MCF 10A (cell line): ENCODE measurements at regions not wholly inside any gene's neighbourhood (a gene's known extent, or its start where the extent isn't known, plus 50 kb on each side); places are given as distances from the start of the nearest gene placed in this dataset.

Source experiments
- BruUV-seq: library from RNA; stranded (reverse); fragments of 400-500 nt; replicated peaks from 2 replicates; lab custom pipeline; 2021; lab: Mats Ljungman, UMichigan
- CTCF ChIA-PET: fragments of 300-600 bp; sonication (Branson Sonifier 250); formaldehyde crosslinking; extraction: SDS; loops from one replicate; lab custom pipeline; 2021; ENCODE audit warnings: antibody characterized with exemption, inconsistent platforms; lab: Yijun Ruan, JAX
- POLR2A ChIA-PET: fragments of 300-600, 350-650 bp; sonication (Branson Sonifier 250); formaldehyde crosslinking; extraction: SDS; loops from one replicate; lab custom pipeline; 2020; ENCODE audit warnings: antibody characterized with exemption, inconsistent platforms; lab: Yijun Ruan, JAX
- DNase-seq: peaks from one replicate; pipeline ENCODE4 v3.0.0-alpha.2; 2018; ENCODE audit not compliant: unreplicated experiment
- H3K27ac Mint-ChIP-seq: one replicate; pipeline ENCODE4 v1.8.0; 2022; ENCODE audit warnings: mild to moderate bottlenecking, low read depth, mixed read lengths; ENCODE audit not compliant: unreplicated experiment
- H3K27me3 Mint-ChIP-seq: one replicate; pipeline ENCODE4 v1.8.0; 2022; ENCODE audit warnings: mixed read lengths; ENCODE audit not compliant: insufficient read depth, unreplicated experiment
- H3K36me3 Mint-ChIP-seq: one replicate; pipeline ENCODE4 v1.8.0; 2022; ENCODE audit warnings: mild to moderate bottlenecking, moderate library complexity, mixed read lengths; ENCODE audit not compliant: insufficient read depth, unreplicated experiment
- H3K4me1 Mint-ChIP-seq: one replicate; pipeline ENCODE4 v1.8.0; 2022; ENCODE audit warnings: mixed read lengths; ENCODE audit not compliant: insufficient read depth, unreplicated experiment
- H3K4me3 Mint-ChIP-seq: one replicate; pipeline ENCODE4 v1.8.0; 2022; ENCODE audit warnings: mild to moderate bottlenecking, moderate library complexity, mixed read lengths; ENCODE audit not compliant: unreplicated experiment
- H3K9me3 Mint-ChIP-seq: one replicate; pipeline ENCODE4 v1.8.0; 2022; ENCODE audit warnings: mixed read lengths; ENCODE audit not compliant: unreplicated experiment
- CTCF ChIP-seq: fragments of 200-600 bp; IDR thresholded peaks from one replicate; pipeline ENCODE4 v1.8.0; 2022; ENCODE audit warnings: antibody characterized with exemption, mild to moderate bottlenecking; ENCODE audit not compliant: unreplicated experiment
- intact Hi-C: fragments of 100-400 bp; cut with micrococcal nuclease; formaldehyde crosslinking; loops from 2 replicates; pipeline ENCODE4 v1.14.1; 2022

GRCh38 chr5:28012538-28012937, 974.2 kb upstream of the CDH9 start:
- peaks cover 27% of the 10 kb centered on the region for H3K9me3 Mint-ChIP-seq
- intact Hi-C loops: no loop called here

DNA sequence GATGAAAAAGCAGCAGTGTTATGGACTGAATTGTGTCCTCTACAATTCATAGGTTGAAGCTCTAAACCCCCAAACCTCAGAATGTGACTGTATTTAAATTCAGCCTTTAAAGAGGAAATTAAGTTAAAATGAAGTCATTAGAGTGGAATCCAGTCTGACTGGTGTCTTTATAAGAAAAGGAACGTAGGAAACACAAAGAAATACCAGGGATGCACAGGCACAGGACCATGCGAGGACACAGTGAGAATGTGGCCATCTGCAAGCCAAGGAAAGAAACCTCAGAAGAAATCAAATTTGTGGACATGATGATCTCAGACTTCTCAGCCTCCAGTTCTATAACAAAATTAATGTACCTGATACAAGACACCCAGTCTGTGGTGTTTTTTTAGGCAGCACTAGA, 971.2 kb upstream of the CDH9 start:
- BruUV-seq: no TSS peak
- H3K27ac Mint-ChIP-seq: no peak overlapping the region

More at GRCh38 chr5:28012538-28012937, 974.2 kb upstream of the CDH9 start:
- Mint-ChIP-seq H3K36me3 (no peaks in the 10 kb centered on the region), H3K27me3 (no peaks in the 10 kb centered on the region), H3K4me1 (no peaks in the 10 kb centered on the region), H3K27ac (no peak overlapping the region), H3K4me3 (no peak overlapping the region)
- no peak for DNase-seq
- POLR2A ChIA-PET: no interaction called here
- CTCF ChIA-PET: interaction anchor here (0.6 kb wide), 2 partner anchors 66 to 887 kb away, joined by 3 to 4 read pairs; no protein-coding TSS in a partner anchor
- TF ChIP-seq CTCF: no peak
- no TSS peak for BruUV-seq

DNA sequence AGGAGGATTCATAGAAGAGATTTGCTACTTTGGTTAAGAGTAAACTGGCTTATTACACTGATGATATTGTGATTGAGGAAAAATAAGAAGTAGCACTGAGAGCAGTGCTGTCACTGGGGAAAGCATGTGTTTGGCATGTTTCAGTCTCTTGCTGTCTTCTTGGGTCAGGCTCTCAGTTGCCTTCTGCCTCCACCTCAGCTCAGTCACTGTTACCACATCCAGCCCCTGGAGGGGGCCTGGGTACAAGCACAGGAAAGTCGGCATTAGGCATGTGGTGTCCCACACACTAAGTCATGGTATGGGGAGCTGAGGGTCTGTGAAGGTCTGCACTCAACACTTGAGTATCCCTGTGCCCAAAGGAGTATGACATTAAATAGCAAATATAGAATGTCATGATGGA, 958.3 kb upstream of the CDH9 start:
- intact Hi-C loops: no loop called here
- Mint-ChIP-seq H3K27me3 (no peaks in the 10 kb centered on the region), H3K4me3 (no peak overlapping the region), H3K4me1 (peaks cover 14% of the 10 kb centered on the region), H3K27ac (no peak overlapping the region), H3K9me3 (peaks cover 7% of the 10 kb centered on the region), H3K36me3 (no peaks in the 10 kb centered on the region)
- TF ChIP-seq CTCF: no peak
- POLR2A ChIA-PET: no interaction called here
- no TSS peak for BruUV-seq
- no peak for DNase-seq
- CTCF ChIA-PET: no interaction called here

More for the DNA sequence above, 971.2 kb upstream of the CDH9 start:
- H3K9me3 Mint-ChIP-seq: peaks cover 26% of the 10 kb centered on the region
- intact Hi-C loops: no loop called here
- no peak overlapping the region for H3K4me3 Mint-ChIP-seq
- no peak for DNase-seq
- H3K27me3 Mint-ChIP-seq: no peaks in the 10 kb centered on the region
- TF ChIP-seq CTCF: no peak
- CTCF ChIA-PET: interaction anchor here (0.7 kb wide), 1 partner anchor 169 kb away, joined by 3 read pairs; no protein-coding TSS in a partner anchor
- POLR2A ChIA-PET: no interaction called here
- H3K36me3 Mint-ChIP-seq: no peaks in the 10 kb centered on the region
- H3K4me1 Mint-ChIP-seq: no peaks in the 10 kb centered on the region

DNA sequence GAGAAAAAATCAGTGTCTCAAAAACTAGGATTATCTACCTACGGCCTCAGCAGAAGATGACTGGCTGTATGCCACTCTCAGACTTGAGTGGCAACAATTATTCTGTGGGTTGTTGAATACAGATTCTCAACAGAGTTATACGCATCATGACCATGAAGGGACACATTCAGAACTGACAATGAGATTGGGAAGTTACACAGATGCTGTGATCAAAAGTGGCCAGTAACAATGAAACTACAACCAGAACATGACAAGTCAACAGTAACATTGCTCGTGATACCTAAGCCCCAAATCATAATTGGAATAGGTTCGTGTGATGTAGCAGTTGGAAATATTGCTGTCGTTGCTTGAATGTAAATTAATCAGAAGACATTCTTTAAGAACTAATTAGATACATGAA, 957.5 kb upstream of the CDH9 start:
- Mint-ChIP-seq H3K4me1 (peaks cover 14% of the 10 kb centered on the region), H3K9me3 (peaks cover 7% of the 10 kb centered on the region), H3K27ac (no peak overlapping the region), H3K36me3 (no peaks in the 10 kb centered on the region), H3K4me3 (no peak overlapping the region), H3K27me3 (no peaks in the 10 kb centered on the region)
- ChIA-PET CTCF (no interaction called here), POLR2A (interaction anchor here (0.7 kb wide), 1 partner anchor 1314 kb away, joined by 3 read pairs; no protein-coding TSS in a partner anchor)
- intact Hi-C loops: no loop called here
- no TSS peak for BruUV-seq
- DNase-seq: no peak
- TF ChIP-seq CTCF: no peak
